ENCODE measurements at regions not wholly inside any gene's neighbourhood (a gene's known extent, or its start where the extent isn't known, plus 50 kb on each side); places are given as distances from the start of the nearest gene placed in this dataset.
A peak's percentile ranks its signal among the peaks of the same experiment; 100 is the strongest.

- DNase-seq (ENCODE audit: low spot score), result no peak
Measured at GRCh38 chr3:77859156-77859555, 819.3 kb downstream of the ROBO2 start.

- DNase-seq (ENCODE audit: low spot score), result no peak
Measured at GRCh38 chr3:77868725-77869124, 828.8 kb downstream of the ROBO2 start.

GRCh38 chr3:77869423-77869822 is 829.5 kb downstream of the ROBO2 start:
- no peak for DNase-seq (ENCODE audit: low spot score)

- no peak for DNase-seq (ENCODE audit: low spot score)
Measured at GRCh38 chr3:77871436-77871835, 831.5 kb downstream of the ROBO2 start.

- DNase-seq (ENCODE audit: low spot score), result no peak
Measured at GRCh38 chr3:77873598-77873997, 833.7 kb downstream of the ROBO2 start.

- no peak for DNase-seq (ENCODE audit: low spot score)
Measured at GRCh38 chr3:77885381-77885780, 845.5 kb downstream of the ROBO2 start.

GRCh38 chr3:77887611-77888010 is 847.7 kb downstream of the ROBO2 start:
- DNase-seq (ENCODE audit: low spot score), result no peak

- no peak for DNase-seq (ENCODE audit: low spot score)
Measured at GRCh38 chr3:77889616-77890015, 849.7 kb downstream of the ROBO2 start.

- no peak for DNase-seq (ENCODE audit: low spot score)
Measured at GRCh38 chr3:77898621-77899020, 858.7 kb downstream of the ROBO2 start.

- DNase-seq (ENCODE audit: low spot score), result no peak
Measured at GRCh38 chr3:77902675-77903074, 862.8 kb downstream of the ROBO2 start.

GRCh38 chr3:77906102-77906709 is 866.3 kb downstream of the ROBO2 start:
- no peak for DNase-seq (ENCODE audit: low spot score)

- no peak for DNase-seq (ENCODE audit: low spot score)
Measured at GRCh38 chr3:77913524-77914174, 873.8 kb downstream of the ROBO2 start.

GRCh38 chr3:77915336-77915735 is 875.4 kb downstream of the ROBO2 start:
- no peak for DNase-seq (ENCODE audit: low spot score)

- DNase-seq (ENCODE audit: low spot score), result no peak
Measured at GRCh38 chr3:77917225-77917624, 877.3 kb downstream of the ROBO2 start.

GRCh38 chr3:77919244-77919643 is 879.3 kb downstream of the ROBO2 start:
- DNase-seq (ENCODE audit: low spot score), result no peak

- no peak for DNase-seq (ENCODE audit: low spot score)
Measured at GRCh38 chr3:77931255-77932009, 891.5 kb downstream of the ROBO2 start.

- DNase-seq (ENCODE audit: low spot score), result no peak
Measured at GRCh38 chr3:77932926-77933325, 893.0 kb downstream of the ROBO2 start.

- DNase-seq (ENCODE audit: low spot score), result no peak
Measured at GRCh38 chr3:77933926-77934325, 894.0 kb downstream of the ROBO2 start.

- no peak for DNase-seq (ENCODE audit: low spot score)
Measured at GRCh38 chr3:77935418-77935817, 895.5 kb downstream of the ROBO2 start.

GRCh38 chr3:77939726-77940125 is 899.8 kb downstream of the ROBO2 start:
- DNase-seq (ENCODE audit: low spot score), result peak; percentile 9

GRCh38 chr3:77943598-77943997 is 903.7 kb downstream of the ROBO2 start:
- no peak for DNase-seq (ENCODE audit: low spot score)

GRCh38 chr3:77945320-77945719 is 905.4 kb downstream of the ROBO2 start:
- DNase-seq (ENCODE audit: low spot score), result no peak

- DNase-seq (ENCODE audit: low spot score), result no peak
Measured at GRCh38 chr3:77947671-77948070, 907.8 kb downstream of the ROBO2 start.

All from H4 (cell line).